NCI-H82 treated with DMSO at 0.1 percent for 48 hours (cell line): ENCODE measurements at regions not wholly inside any gene's neighbourhood (a gene's known extent, or its start where the extent isn't known, plus 50 kb on each side); places are given as distances from the start of the nearest gene placed in this dataset.
"Not testable (repeated sequence)": the region's sequence is repeated elsewhere in the genome, so short reads cannot be mapped to it uniquely, and the experiment has no call there.

Experiments
- DNase-seq: peaks from one replicate; lab custom pipeline; 2025; ENCODE audit not compliant: unreplicated experiment; lab: John Stamatoyannopoulos, UW

- no peak for DNase-seq
Measured at GRCh38 chr6:179340-179950, 112.8 kb upstream of the DUSP22 start.

DNA sequence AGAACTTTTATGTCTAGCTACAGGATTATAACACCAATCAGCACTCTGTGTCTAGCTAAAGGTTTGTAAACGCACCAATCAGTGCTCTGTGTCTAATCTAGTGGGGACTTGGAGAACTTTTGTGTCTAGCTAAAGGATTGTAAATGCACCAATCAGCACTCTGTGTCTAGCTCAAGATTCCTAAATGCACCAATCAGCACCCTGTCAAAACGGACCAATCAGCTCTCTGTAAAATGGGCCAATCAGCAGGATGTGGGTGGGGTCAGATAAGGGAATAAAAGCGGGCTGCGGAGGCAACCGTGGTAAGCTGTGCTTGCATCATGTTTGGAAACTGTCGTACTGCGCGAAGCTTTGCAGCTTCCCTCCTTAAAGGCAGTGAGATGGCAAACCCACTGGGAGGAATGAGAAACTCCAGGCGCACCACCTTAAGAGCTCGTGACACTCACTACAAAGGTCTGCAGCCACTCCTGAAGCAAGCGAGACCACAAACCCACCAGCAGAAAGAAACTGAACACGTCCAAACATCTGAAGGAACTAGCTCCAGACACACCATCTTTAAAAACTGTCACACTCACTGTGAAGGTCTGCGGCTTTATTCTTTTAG, 112.1 kb upstream of the DUSP22 start:
- not testable (repeated sequence) for DNase-seq

DNA sequence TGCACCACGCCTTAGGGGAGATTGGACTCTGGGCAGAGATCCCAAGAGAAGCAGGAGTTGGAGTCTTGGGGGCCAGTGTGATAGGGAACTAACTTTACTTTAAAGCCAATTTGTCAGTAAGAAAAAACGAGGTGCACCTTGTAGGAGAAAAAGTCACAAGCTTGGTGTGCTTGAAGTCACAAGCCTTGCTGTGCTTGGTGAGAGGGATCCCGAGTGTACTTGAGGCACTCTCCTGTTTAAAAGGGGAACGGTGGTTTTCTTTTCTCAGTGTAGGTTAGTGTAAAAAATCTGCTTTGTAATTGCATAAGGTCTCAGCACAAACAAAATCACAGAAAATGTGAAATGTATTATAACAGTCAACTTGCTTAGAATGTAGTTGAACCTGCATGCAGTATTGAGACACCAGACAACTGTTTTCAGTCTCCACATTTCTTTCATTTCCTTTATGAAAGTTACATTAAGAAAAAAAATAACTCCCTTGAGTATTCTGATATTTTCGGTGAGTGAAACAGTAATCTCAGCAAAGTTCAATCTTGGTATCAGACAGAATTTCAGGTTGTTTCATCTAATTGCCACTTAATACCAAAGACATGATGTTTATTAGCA, 111.1 kb upstream of the DUSP22 start:
- DNase-seq = no peak

GRCh38 chr6:183668-184067, 108.6 kb upstream of the DUSP22 start:
- no peak for DNase-seq

- DNase-seq = no peak
Measured at GRCh38 chr6:184161-184700, 108.1 kb upstream of the DUSP22 start.

GRCh38 chr6:186340-186965, 105.8 kb upstream of the DUSP22 start:
- no peak for DNase-seq

DNA sequence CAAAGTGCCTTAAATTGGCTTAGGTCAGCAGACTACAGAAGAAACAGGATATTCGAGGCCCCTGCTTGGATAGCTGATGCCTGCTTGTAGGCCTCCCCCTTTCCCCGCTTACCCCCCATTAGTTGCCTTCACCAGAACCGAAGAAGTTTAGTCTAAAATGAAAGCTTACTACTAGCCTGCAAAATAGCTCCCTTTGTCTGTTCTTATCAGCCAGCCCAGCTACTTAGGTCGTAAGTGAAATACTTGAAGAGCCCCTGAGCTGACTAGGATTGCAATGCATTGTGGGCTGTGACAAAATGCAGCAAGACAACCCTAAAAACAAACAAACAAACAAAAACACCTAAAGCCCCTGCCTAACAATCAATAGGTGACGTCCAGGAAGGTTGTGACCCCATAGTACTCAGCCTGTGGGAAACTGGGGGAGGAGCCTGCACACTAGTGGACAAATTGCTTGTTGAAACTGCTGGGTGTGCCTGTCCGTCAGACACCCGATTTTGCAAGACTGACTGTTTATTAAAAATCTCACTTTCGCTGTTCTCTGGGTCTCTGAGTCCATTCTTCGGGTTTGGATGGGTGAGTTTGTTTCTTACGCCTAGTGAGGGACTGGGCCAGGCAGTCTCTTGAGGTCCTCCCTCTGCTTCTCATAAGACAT, 105.0 kb upstream of the DUSP22 start:
- DNase-seq = no peak

DNA sequence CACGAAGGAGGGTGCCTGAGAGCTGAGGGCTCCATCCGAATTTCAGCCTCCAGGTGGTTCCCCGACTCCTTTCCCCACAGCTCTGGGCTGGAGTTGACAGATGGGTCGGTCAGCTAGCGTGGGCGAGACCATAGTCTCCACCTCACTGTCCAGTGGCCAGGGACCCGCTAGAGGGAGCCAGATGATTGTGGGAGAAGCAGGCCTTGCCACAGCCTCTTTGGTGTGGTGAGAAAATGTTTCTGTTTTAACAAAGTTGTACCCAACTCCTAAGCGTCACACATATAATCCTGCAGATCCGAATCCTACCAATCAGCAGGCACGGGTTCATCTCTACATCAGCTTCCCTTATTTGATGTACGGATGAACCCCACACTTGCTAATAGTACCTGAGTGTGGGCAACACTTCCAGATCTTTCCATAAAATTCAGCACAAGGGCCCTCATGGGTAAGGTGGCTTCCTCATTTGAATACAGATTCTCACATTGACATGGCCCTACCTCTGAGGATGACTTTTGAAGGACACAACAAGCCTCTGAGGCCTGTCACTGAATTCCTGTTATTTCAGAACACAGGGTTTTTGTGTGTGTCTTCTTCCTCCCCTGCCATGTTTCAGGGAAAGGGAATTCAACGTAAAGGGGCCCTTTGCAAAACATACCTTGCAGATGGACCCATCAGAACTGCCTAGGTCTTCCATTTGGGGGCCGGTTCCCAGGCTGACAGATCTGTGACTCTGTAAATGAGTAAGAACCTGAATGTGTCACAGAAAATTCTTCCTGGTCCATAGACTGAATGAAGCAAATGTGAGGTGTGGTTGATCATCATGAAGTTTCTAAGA, 103.2 kb upstream of the DUSP22 start:
- DNase-seq = peak; percentile 17

DNA sequence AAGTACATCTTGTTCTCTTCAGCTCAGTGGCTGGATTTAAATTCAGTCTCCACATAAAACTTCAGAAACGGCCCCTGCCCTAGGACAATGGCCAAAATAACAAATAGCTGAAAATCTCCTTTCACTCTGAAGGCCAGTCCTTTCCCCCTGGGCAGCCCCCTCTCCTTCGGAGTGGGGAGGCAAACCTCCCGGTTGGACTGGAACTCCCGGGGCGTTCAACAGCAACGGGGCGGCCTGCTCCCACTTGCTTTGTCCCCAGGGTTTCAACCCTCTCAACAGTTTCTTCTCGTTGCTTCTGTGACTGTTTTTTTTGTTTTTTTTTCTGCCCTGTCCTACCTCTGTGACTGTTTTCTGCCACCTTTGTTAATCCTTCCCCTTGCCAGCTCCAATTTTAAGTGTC, 102.6 kb upstream of the DUSP22 start:
- DNase-seq = no peak

GRCh38 chr6:190596-191395, 101.5 kb upstream of the DUSP22 start:
- no peak for DNase-seq

DNA sequence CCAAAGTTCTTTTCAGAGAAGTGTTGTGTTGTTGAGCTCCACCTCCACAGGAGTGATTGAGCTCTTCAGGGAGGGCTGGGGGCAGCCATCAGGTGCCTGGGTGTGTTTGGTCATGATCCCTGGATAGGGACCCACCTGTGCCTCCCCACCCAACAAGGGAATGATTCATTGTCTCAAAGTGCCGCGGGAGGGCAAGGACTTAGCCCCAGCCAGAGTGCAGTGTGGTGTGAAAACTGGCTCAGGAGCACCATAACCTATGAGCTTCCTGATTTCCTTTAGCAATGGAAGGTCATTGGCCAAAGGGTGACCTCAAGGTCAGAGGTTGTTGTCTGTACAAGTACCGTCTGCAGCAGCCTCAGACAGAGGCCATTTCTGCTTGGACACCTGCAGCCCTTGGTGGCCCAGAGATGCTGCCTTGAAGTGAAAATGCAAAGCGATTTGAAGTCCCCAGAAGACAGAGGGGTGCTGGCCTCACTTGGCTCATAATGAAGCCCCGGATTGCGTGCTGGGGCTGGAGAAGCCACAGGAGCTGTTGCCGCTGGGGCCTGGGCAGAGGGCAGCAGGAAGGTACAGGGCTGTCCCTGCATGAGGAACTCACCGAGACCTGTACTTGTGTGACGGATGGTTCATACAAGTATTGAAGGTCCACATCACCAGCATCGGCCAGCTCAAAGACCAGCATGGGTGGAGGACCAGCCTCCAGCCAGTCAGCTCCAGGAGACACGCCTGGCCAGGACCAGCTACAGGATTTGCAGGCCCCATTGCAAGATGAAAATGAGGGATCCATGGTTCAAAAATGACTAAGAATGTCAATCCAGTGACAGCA, 100.6 kb upstream of the DUSP22 start:
- DNase-seq = no peak

DNA sequence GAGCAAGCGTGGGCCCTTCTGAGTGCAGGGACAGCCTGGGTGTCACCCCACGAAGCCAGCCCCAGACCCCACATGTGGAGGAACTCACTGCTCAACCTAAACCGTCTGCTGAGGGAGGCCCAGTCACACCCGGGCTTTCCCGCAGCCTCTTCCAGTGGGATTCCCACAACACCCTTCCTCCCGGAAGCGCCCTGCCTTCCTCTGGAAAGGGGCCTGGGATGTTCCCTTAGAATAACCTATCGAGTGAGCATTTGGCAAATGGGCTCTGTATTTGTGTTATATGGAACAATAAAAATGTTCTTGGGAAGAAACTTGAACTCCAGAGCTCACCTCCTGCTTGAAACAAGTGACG, 100.0 kb upstream of the DUSP22 start:
- DNase-seq = no peak

GRCh38 chr6:193180-193579, 99.1 kb upstream of the DUSP22 start:
- DNase-seq = no peak

DNA sequence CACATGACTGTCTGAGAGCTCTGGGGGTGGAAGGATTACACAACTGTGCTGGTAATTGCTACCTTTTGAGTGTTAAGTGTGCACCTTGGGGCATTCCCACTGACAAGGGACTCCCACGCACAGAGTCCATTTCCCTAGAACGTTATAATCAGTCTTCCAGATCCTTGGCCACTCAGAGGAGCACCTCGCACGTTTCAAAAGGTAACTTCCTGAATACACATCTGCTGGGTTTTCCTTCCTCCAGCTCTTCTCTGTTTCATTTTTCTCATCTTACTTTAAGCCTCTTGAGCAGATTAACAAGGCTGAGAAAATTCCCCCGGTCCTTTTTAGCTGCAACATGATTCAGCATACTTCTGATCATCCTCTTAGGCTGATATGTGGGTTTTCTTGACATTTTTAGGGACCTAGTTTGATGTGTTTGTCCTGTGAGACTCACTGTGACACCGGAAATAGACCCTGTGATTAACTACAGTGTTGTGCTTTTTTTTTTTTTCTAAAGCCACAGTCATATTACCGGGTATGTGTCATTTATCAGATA, 98.4 kb upstream of the DUSP22 start:
- DNase-seq = peak; percentile 50

DNA sequence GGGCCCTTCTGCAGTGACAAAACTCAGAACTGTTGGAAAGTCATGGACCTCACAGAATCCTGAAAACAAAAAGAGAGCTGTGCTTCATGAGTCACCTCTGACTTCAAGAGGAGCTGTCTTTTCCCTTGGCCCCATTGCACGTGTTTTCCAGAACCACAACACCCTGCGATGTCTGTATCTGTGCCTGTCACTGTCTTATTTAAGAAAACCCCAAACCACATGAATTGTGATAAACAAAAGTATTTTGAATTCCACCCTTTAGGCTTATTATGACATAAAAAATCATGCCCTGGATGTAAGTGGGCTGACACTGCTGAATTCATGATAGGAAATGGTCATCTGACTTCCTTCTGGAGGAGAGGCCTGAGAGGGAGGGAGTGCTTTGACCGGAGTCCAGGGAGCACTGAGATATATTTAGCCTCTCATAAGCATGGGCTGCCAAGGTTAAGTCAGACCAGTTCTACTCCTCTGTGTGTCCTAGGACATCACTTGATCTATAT, 96.4 kb upstream of the DUSP22 start:
- DNase-seq = no peak

GRCh38 chr6:196543-196942, 95.7 kb upstream of the DUSP22 start:
- DNase-seq = no peak

GRCh38 chr6:203661-204060, 88.6 kb upstream of the DUSP22 start:
- no peak for DNase-seq

DNA sequence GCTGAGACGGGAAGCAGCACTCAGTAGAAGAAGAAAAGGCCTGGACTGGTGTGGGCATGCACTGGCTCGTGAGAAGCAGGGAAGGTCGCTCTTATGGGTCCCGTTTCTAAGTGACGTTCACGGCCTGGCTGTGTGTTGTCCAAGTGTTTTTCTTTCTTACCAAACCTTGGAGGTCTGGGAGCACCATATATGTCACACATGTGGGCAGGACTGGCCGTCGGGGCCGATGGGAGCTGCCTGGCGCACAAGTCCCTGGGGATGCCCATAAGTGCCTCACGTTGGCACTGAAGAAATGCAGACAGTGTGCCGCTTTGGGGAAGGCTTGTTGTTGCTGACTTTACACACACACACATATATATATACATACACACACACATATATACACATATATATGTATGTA, 86.0 kb upstream of the DUSP22 start:
- DNase-seq = no peak

DNA sequence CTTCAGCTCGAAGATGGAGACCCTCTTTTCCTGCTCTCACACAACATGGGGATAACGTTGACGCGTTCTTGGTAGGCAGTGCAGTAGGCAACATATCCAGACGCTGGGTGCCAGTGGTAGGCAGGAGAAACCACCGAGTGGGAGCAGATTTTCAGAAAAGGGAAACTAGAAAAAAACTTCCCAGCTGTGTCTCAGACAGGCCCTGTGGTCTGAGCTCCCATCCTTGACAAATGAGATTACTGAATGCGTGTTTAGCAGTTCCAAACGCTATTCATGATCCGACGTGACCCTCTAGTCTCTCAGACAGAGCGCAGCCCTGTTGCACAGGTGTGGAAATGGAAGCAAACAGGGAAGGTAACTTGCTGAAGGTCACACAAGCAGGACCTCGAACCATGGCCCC, 83.9 kb upstream of the DUSP22 start:
- DNase-seq = no peak
